Liver (tissue), 8 donors: ENCODE measurements at regions not wholly inside any gene's neighbourhood (a gene's known extent, or its start where the extent isn't known, plus 50 kb on each side); places are given as distances from the start of the nearest gene placed in this dataset.
"Not testable (repeated sequence)": the region's sequence is repeated elsewhere in the genome, so short reads cannot be mapped to it uniquely, and the experiment has no call there.

ENCODE experiments used
- DNase-seq: peaks from one replicate; pipeline ENCODE4 v3.0.0-alpha.2; 2017; ENCODE audit warnings: low spot score
- H3K27ac ChIP-seq, 2 donors: one replicate each; pipeline ENCODE4 v1.7.0; 2013; ENCODE audit warnings: inconsistent platforms in 2 of 2, low read length in 2 of 2, control low read depth in 1 of 2, low read depth in 1 of 2, mild to moderate bottlenecking in 1 of 2
- H3K27me3 ChIP-seq, 4 donors: one replicate each; pipeline versions ENCODE4 v1.6.1 to v1.7.0; 2013; ENCODE audit warnings: low read length in 3 of 4, inconsistent platforms in 1 of 4, mild to moderate bottlenecking in 1 of 4, moderate library complexity in 1 of 4; ENCODE audit not compliant: control insufficient read depth in 4 of 4, insufficient read depth in 4 of 4
- H3K36me3 ChIP-seq, 4 donors: one replicate each; pipeline versions ENCODE4 v1.6.1 to v1.7.0; 2013; ENCODE audit warnings: low read length in 3 of 4, mild to moderate bottlenecking in 3 of 4, low read depth in 1 of 4, moderate library complexity in 1 of 4; ENCODE audit not compliant: control insufficient read depth in 4 of 4, insufficient read depth in 3 of 4
- H3K4me1 ChIP-seq, 4 donors: one replicate each; pipeline versions ENCODE4 v1.6.1 to v1.7.0; 2013; ENCODE audit warnings: low read length in 3 of 4, mild to moderate bottlenecking in 3 of 4, moderate library complexity in 1 of 4; ENCODE audit not compliant: control insufficient read depth in 4 of 4, insufficient read depth in 4 of 4
- H3K4me3 ChIP-seq, 3 donors: one replicate each; pipeline versions ENCODE4 v1.6.1 to v1.7.0; 2013; ENCODE audit warnings: low read length in 3 of 3, control low read depth in 1 of 3, low read depth in 1 of 3, mild to moderate bottlenecking in 1 of 3
- H3K9ac ChIP-seq, 2 donors: one replicate each; pipeline ENCODE4 v1.7.0; 2013; ENCODE audit warnings: low read length in 2 of 2, mild to moderate bottlenecking in 2 of 2, moderate library complexity in 2 of 2, control low read depth in 1 of 2, low read depth in 1 of 2
- H3K9me3 ChIP-seq, 4 donors: one replicate each; pipeline versions ENCODE4 v1.6.1 to v1.7.0; 2013; ENCODE audit warnings: low read length in 3 of 4; ENCODE audit not compliant: control insufficient read depth in 4 of 4
- ATF3 ChIP-seq: IDR thresholded peaks from 2 replicates; pipeline ENCODE4 v1.6.1; 2016; ENCODE audit warnings: antibody characterized with exemption
- CTCF ChIP-seq: fragments of 150-350 bp; IDR thresholded peaks from 2 replicates; pipeline ENCODE4 v1.5.1; 2017; ENCODE audit warnings: improper control_type of control experiment, low read depth, low read length; ENCODE audit not compliant: missing input control
- EGR1 ChIP-seq, 2 donors: IDR thresholded peaks; 2 replicates each; pipeline ENCODE4 v1.6.1; 2016 to 2018; ENCODE audit warnings: antibody characterized with exemption in 2 of 2, low read depth in 2 of 2
- FOXA1 ChIP-seq: IDR thresholded peaks from 2 replicates; pipeline ENCODE4 v1.6.1; 2016; ENCODE audit warnings: antibody characterized with exemption
- FOXA2 ChIP-seq: IDR thresholded peaks from 2 replicates; pipeline ENCODE4 v1.6.1; 2016; ENCODE audit warnings: antibody characterized with exemption
- GABPA ChIP-seq, 2 donors: IDR thresholded peaks in 1 of 2; conservative IDR thresholded peaks in 1 of 2; 2 replicates each; pipeline ENCODE4 v1.6.1; 2016; ENCODE audit warnings: antibody characterized with exemption in 2 of 2, mild to moderate bottlenecking in 1 of 2, moderate library complexity in 1 of 2
- HNF4A ChIP-seq, 2 donors: conservative IDR thresholded peaks; 2 replicates each; pipeline ENCODE4 v1.6.1; 2016; ENCODE audit warnings: antibody characterized with exemption in 2 of 2, mild to moderate bottlenecking in 2 of 2
- JUND ChIP-seq, 2 donors: IDR thresholded peaks; 2 replicates each; pipeline ENCODE4 v1.6.1; 2016; ENCODE audit warnings: antibody characterized with exemption in 2 of 2
- MAX ChIP-seq: IDR thresholded peaks from 2 replicates; pipeline ENCODE4 v1.6.1; 2016; ENCODE audit warnings: antibody characterized with exemption
- NR2F2 ChIP-seq: IDR thresholded peaks from 2 replicates; pipeline ENCODE4 v1.6.1; 2016; ENCODE audit warnings: antibody characterized with exemption
- RAD21 ChIP-seq, 2 donors: IDR thresholded peaks; 2 replicates each; pipeline ENCODE4 v1.6.1; 2016; ENCODE audit warnings: antibody characterized with exemption in 2 of 2, mild to moderate bottlenecking in 2 of 2
- REST ChIP-seq: IDR thresholded peaks from 2 replicates; pipeline ENCODE4 v1.6.1; 2016; ENCODE audit warnings: antibody characterized with exemption, mild to moderate bottlenecking
- TAF1 ChIP-seq: conservative IDR thresholded peaks from 2 replicates; pipeline ENCODE4 v1.6.1; 2016; ENCODE audit warnings: antibody characterized with exemption, mild to moderate bottlenecking
- ZBTB33 ChIP-seq: IDR thresholded peaks from 2 replicates; pipeline ENCODE4 v1.6.1; 2016; ENCODE audit warnings: antibody characterized with exemption
- WGBS: extraction: QIAGEN DNeasy Blood & Tissue Kit; methylation state at CpG from one replicate; pipeline ENCODE4 v1.1.7; 2013; 5-methylcytosine and 5-hydroxymethylcytosine counted together
- donor health status: healthy.
- donor health status: healthy.
- donor health status: healthy.
- donor health status: healthy.
- donor health status: healthy.

- not testable (repeated sequence) for H3K36me3 ChIP-seq, H3K27me3 ChIP-seq, H3K4me1 ChIP-seq, H3K9me3 ChIP-seq, H3K4me3 ChIP-seq, DNase-seq, H3K9ac ChIP-seq, H3K27ac ChIP-seq
- WGBS = 98% methylated on average over 3 of the region's 3 CpGs
These were observed 58.6 kb upstream of the CD55 start for GRCh38 chr1:207262891-207263290.

GRCh38 chr1:207264663-207265252 is 56.7 kb upstream of the CD55 start:
- Histone ChIP-seq H3K36me3 (no peaks in the 10 kb centered on the region), H3K4me1 (no peaks in the 10 kb centered on the region), H3K4me3 (no peak overlapping the region), H3K27me3 (no peaks in the 10 kb centered on the region), H3K9ac (no peak overlapping the region), H3K9me3 (no peaks in the 10 kb centered on the region), H3K27ac (no peak overlapping the region)
- 59% methylated on average over 3 of the region's 3 CpGs for WGBS
- no peak for TF ChIP-seq ZBTB33
- peak; percentile 37 to 61 for TF ChIP-seq HNF4A (conservative IDR thresholded peaks at IDR 0.05)
- DNase-seq = no peak

GRCh38 chr1:207268337-207268736 is 53.1 kb upstream of the CD55 start:
- no peak overlapping the region for H3K27ac ChIP-seq
- WGBS = 82% methylated on average over 1 of the region's 1 CpG
- no peaks in the 10 kb centered on the region for H3K4me1 ChIP-seq
- TF ChIP-seq NR2F2 (no peak), ZBTB33 (no peak), GABPA (IDR thresholded peaks at IDR 0.05 in 1 of 2, conservative IDR thresholded peaks at IDR 0.05 in 1 of 2) (no peak), ATF3 (no peak), FOXA1 (no peak), FOXA2 (no peak), EGR1 (IDR thresholded peaks at IDR 0.05; ENCODE audit: low read depth in 2 of 2) (no peak), JUND (IDR thresholded peaks at IDR 0.05) (no peak), TAF1 (no peak), REST (no peak), CTCF (no peak), RAD21 (IDR thresholded peaks at IDR 0.05) (no peak), MAX (no peak)
- no peaks in the 10 kb centered on the region for H3K36me3 ChIP-seq
- H3K9me3 ChIP-seq = no peaks in the 10 kb centered on the region
- no peak overlapping the region for H3K4me3 ChIP-seq
- no peak overlapping the region for H3K9ac ChIP-seq
- no peaks in the 10 kb centered on the region for H3K27me3 ChIP-seq
- DNase-seq = no peak
